H9 (cell line): ENCODE measurements at regions not wholly inside any gene's neighbourhood (a gene's known extent, or its start where the extent isn't known, plus 50 kb on each side); places are given as distances from the start of the nearest gene placed in this dataset.

Source experiments
- DNase-seq: peaks from one replicate; pipeline ENCODE4 v3.0.0-alpha.2; 2017
- H2AFZ ChIP-seq: one replicate; pipeline ENCODE4 v1.6.1; 2013; ENCODE audit warnings: mild to moderate bottlenecking, low read length, control low read depth, moderate library complexity
- H2AK5ac ChIP-seq: 2 replicates; pipeline ENCODE4 v1.6.1; 2013; ENCODE audit warnings: low read length, control low read depth, mixed read lengths; ENCODE audit not compliant: insufficient read length
- H2BK120ac ChIP-seq: one replicate; pipeline ENCODE4 v1.6.1; 2013; ENCODE audit warnings: low read depth, mild to moderate bottlenecking, low read length, control low read depth, inconsistent platforms; ENCODE audit not compliant: poor library complexity, severe bottlenecking
- H2BK12ac ChIP-seq: 2 replicates; pipeline ENCODE4 v1.6.1; 2013; ENCODE audit warnings: low read length, control low read depth, mixed read lengths, low read depth; ENCODE audit not compliant: insufficient read length
- H2BK15ac ChIP-seq: 2 replicates; pipeline ENCODE4 v1.6.1; 2013; ENCODE audit warnings: low read depth, low read length, control low read depth
- H2BK20ac ChIP-seq: one replicate; pipeline ENCODE4 v1.6.1; 2013; ENCODE audit warnings: low read depth, mild to moderate bottlenecking, low read length, control low read depth, inconsistent platforms; ENCODE audit not compliant: poor library complexity, severe bottlenecking
- H2BK5ac ChIP-seq: 2 replicates; pipeline ENCODE4 v1.6.1; 2013; ENCODE audit warnings: low read length, control low read depth, mixed read lengths; ENCODE audit not compliant: insufficient read length
- H3K14ac ChIP-seq: 2 replicates; pipeline ENCODE4 v1.6.1; 2013; ENCODE audit warnings: low read length, control low read depth; ENCODE audit not compliant: insufficient read depth
- H3K18ac ChIP-seq: 2 replicates; pipeline ENCODE4 v1.6.1; 2013; ENCODE audit warnings: low read depth, mild to moderate bottlenecking, mixed read lengths, low read length, control low read depth; ENCODE audit not compliant: insufficient read length
- H3K23ac ChIP-seq: 2 replicates; pipeline ENCODE4 v1.6.1; 2013; ENCODE audit warnings: low read length, control low read depth, mixed read lengths, low read depth; ENCODE audit not compliant: insufficient read length
- H3K23me2 ChIP-seq: 2 replicates; pipeline ENCODE4 v1.6.1; 2013; ENCODE audit warnings: low read depth, mild to moderate bottlenecking, mixed read lengths, low read length, control low read depth; ENCODE audit not compliant: insufficient read length, poor library complexity, severe bottlenecking
- H3K27ac ChIP-seq: 2 replicates; pipeline ENCODE4 v1.5.1; 2013; ENCODE audit warnings: low read length, control low read depth, mixed read lengths, low read depth; ENCODE audit not compliant: insufficient read length
- H3K27me3 ChIP-seq: 2 replicates; pipeline ENCODE4 v1.6.1; 2013; ENCODE audit warnings: low read length, control low read depth, inconsistent platforms; ENCODE audit not compliant: insufficient read depth
- H3K4ac ChIP-seq: 2 replicates; pipeline ENCODE4 v1.6.1; 2013; ENCODE audit warnings: low read depth, mild to moderate bottlenecking, control low read depth, inconsistent platforms, low read length, moderate library complexity
- H3K4me1 ChIP-seq: 2 replicates; pipeline ENCODE4 v1.6.1; 2013; ENCODE audit warnings: low read length, control low read depth, inconsistent platforms; ENCODE audit not compliant: insufficient read depth
- H3K4me2 ChIP-seq: 2 replicates; pipeline ENCODE4 v1.6.1; 2013; ENCODE audit warnings: low read length, control low read depth, mixed read lengths; ENCODE audit not compliant: insufficient read length, insufficient read depth
- H3K56ac ChIP-seq: 2 replicates; pipeline ENCODE4 v1.6.1; 2013; ENCODE audit warnings: low read depth, mild to moderate bottlenecking, mixed read lengths, low read length, control low read depth; ENCODE audit not compliant: insufficient read length
- H3K79me1 ChIP-seq: 2 replicates; pipeline ENCODE4 v1.6.1; 2013; ENCODE audit warnings: low read depth, mild to moderate bottlenecking, moderate library complexity, low read length, control low read depth, inconsistent platforms; ENCODE audit not compliant: insufficient read depth, poor library complexity, severe bottlenecking
- H3K79me2 ChIP-seq: 2 replicates; pipeline ENCODE4 v1.6.1; 2013; ENCODE audit warnings: low read length, control low read depth, inconsistent platforms; ENCODE audit not compliant: insufficient read depth
- H3K9ac ChIP-seq: 2 replicates; pipeline ENCODE4 v1.6.1; 2013; ENCODE audit warnings: low read length, control low read depth, mixed read lengths; ENCODE audit not compliant: insufficient read length; ENCODE audit errors: extremely low read depth
- H3K9me3 ChIP-seq: one replicate; pipeline ENCODE4 v1.6.1; 2013; ENCODE audit warnings: low read depth, low read length, inconsistent platforms; ENCODE audit not compliant: control insufficient read depth
- H3T11ph ChIP-seq: one replicate; pipeline ENCODE4 v1.6.1; 2013; ENCODE audit warnings: mild to moderate bottlenecking, low read length, control low read depth, inconsistent platforms
- H4K20me1 ChIP-seq: one replicate; pipeline ENCODE4 v1.6.1; 2013; ENCODE audit not compliant: control insufficient read depth, insufficient read length, insufficient read depth
- H4K5ac ChIP-seq: 2 replicates; pipeline ENCODE4 v1.6.1; 2013; ENCODE audit warnings: low read depth, mild to moderate bottlenecking, mixed read lengths, low read length, control low read depth; ENCODE audit not compliant: insufficient read length
- H4K8ac ChIP-seq: replicated peaks from 2 replicates; pipeline ENCODE4 v1.6.1; 2013; ENCODE audit warnings: low read length, control low read depth, mixed read lengths, low read depth; ENCODE audit not compliant: insufficient read length
- H4K91ac ChIP-seq: 2 replicates; pipeline ENCODE4 v1.6.1; 2013; ENCODE audit warnings: low read depth, mild to moderate bottlenecking, moderate library complexity, mixed read lengths, low read length, control low read depth; ENCODE audit not compliant: insufficient read length
- H3K27ac Mint-ChIP-seq, 3 experiments: 2 replicates in 2 of 3; 3 replicates in 1 of 3; pipeline ENCODE4 v1.8.0; 2020 to 2021; ENCODE audit warnings: mixed read lengths in 3 of 3, mild to moderate bottlenecking in 1 of 3, moderate library complexity in 1 of 3
- H3K27me3 Mint-ChIP-seq: 2 replicates; pipeline ENCODE4 v1.8.0; 2021; ENCODE audit warnings: low read depth, mild to moderate bottlenecking, moderate library complexity, mixed read lengths
- H3K36me3 Mint-ChIP-seq, 3 experiments: 2 replicates in 2 of 3; 3 replicates in 1 of 3; pipeline ENCODE4 v1.8.0; 2020 to 2021; ENCODE audit warnings: low read depth in 3 of 3, mixed read lengths in 3 of 3; ENCODE audit not compliant: insufficient read depth in 1 of 3
- H3K4me1 Mint-ChIP-seq, 2 experiments: 2 replicates each; pipeline ENCODE4 v1.8.0; 2020; ENCODE audit warnings: mixed read lengths in 2 of 2
- H3K4me3 Mint-ChIP-seq, 2 experiments: 2 replicates in 1 of 2; 3 replicates in 1 of 2; pipeline ENCODE4 v1.8.0; 2020 to 2021; ENCODE audit warnings: mild to moderate bottlenecking in 2 of 2, mixed read lengths in 2 of 2, moderate library complexity in 1 of 2
- H3K9me3 Mint-ChIP-seq, 2 experiments: 2 replicates in 1 of 2; 3 replicates in 1 of 2; pipeline ENCODE4 v1.8.0; 2020; ENCODE audit warnings: mild to moderate bottlenecking in 2 of 2, mixed read lengths in 2 of 2, moderate library complexity in 1 of 2
- WGBS: extraction: QIAGEN DNeasy Blood & Tissue Kit; methylation state at CpG from one replicate; pipeline ENCODE4 v1.1.7; 2013; ENCODE audit warnings: missing lambda C conversion rate, low lambda C conversion rate, mixed read lengths; ENCODE audit not compliant: insufficient read length; ENCODE audit errors: extremely low coverage; 5-methylcytosine and 5-hydroxymethylcytosine counted together
- TF ChIP-seq, protein P1 (sequence below): fragments of 200-600 bp; sonication (generic); conservative IDR thresholded peaks from 3 replicates; pipeline ENCODE4 v1.8.0; 2021; ENCODE audit warnings: antibody characterized with exemption, mild to moderate bottlenecking

DNA sequence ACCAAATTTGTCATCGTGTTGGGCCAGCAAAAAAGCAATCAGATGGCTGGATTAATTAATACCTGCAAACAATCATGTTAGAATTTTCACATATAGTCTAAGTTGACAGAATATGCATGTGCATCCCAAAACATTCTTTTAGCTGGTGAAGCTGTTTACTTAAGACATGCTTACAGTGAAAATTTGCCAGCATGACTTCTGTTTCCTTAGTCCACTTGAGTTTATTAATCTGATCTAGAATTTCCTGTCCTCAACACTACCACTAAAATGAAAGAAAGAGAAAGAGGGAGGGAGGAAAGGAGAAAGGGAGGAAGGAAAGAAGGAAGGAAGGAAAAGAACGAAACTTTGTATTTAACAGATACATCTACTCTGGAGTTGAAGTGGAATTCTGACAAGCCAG, 2109.9 kb upstream of the PIK3C3 start:
- H3K27me3 ChIP-seq, result no peaks in the 10 kb centered on the region; the same call in 1 of the 2 replicates
- no peak overlapping the region for H2BK5ac ChIP-seq
- no peak overlapping the region for H4K8ac ChIP-seq
- H3K23ac ChIP-seq, result no peak overlapping the region
- no peak overlapping the region for H3K14ac ChIP-seq
- H3K4ac ChIP-seq, result no peak overlapping the region
- DNase-seq, result no peak
- Mint-ChIP-seq H3K9me3 (no peaks in the 10 kb centered on the region), H3K36me3 (no peaks in the 10 kb centered on the region), H3K27ac (no peak overlapping the region), H3K27me3 (peaks cover 20% of the 10 kb centered on the region), H3K4me3 (no peak overlapping the region), H3K4me1 (peaks cover 30 to 36% of the 10 kb centered on the region in 2 experiments)
- no peak overlapping the region for H3K18ac ChIP-seq
- 0 out of 2 replicates have a peak, but pooled peaks cover 2% of the 10 kb centered on the region for H3K4me1 ChIP-seq
- H3T11ph ChIP-seq, result no peak overlapping the region
- H3K9ac ChIP-seq, result no peak overlapping the region
- no peaks in the 10 kb centered on the region for H3K79me2 ChIP-seq
- no peaks in the 10 kb centered on the region for H3K79me1 ChIP-seq
- no peaks in the 10 kb centered on the region for H4K20me1 ChIP-seq
- H3K4me2 ChIP-seq, result no peak overlapping the region
- no peak overlapping the region for H2BK12ac ChIP-seq
- no peaks in the 10 kb centered on the region for H3K9me3 ChIP-seq
- H2AFZ ChIP-seq, result no peak overlapping the region
- H2BK15ac ChIP-seq, result no peak overlapping the region
- no peak overlapping the region for H3K56ac ChIP-seq
- TF ChIP-seq, protein P1, sequence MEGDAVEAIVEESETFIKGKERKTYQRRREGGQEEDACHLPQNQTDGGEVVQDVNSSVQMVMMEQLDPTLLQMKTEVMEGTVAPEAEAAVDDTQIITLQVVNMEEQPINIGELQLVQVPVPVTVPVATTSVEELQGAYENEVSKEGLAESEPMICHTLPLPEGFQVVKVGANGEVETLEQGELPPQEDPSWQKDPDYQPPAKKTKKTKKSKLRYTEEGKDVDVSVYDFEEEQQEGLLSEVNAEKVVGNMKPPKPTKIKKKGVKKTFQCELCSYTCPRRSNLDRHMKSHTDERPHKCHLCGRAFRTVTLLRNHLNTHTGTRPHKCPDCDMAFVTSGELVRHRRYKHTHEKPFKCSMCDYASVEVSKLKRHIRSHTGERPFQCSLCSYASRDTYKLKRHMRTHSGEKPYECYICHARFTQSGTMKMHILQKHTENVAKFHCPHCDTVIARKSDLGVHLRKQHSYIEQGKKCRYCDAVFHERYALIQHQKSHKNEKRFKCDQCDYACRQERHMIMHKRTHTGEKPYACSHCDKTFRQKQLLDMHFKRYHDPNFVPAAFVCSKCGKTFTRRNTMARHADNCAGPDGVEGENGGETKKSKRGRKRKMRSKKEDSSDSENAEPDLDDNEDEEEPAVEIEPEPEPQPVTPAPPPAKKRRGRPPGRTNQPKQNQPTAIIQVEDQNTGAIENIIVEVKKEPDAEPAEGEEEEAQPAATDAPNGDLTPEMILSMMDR, result no peak
- peaks cover 4% of the 10 kb centered on the region for H3K23me2 ChIP-seq
- WGBS, result no CpG with 5 or more reads among the region's 2 CpGs
- no peak overlapping the region for H2AK5ac ChIP-seq
- no peak overlapping the region for H2BK120ac ChIP-seq
- no peak overlapping the region for H4K5ac ChIP-seq
- H4K91ac ChIP-seq, result no peak overlapping the region
- no peak overlapping the region for H2BK20ac ChIP-seq
- no peak overlapping the region for H3K27ac ChIP-seq
